Activated T-helper 1 cell treated with anti-CD3 and anti-CD28 coated beads, Interleukin-12 subunit alpha, Interleukin-12 subunit beta, Interleukin-2, Interleukin-4 antibody, amounts not matched to agents 30 ng/mL and 10 ng/mL and 1 ng/mL, durations not matched to agents 14 hours and 24 hours and 36 hours (primary cell): ENCODE measurements at regions not wholly inside any gene's neighbourhood (a gene's known extent, or its start where the extent isn't known, plus 50 kb on each side); places are given as distances from the start of the nearest gene placed in this dataset.

Source experiments
- DNase-seq: peaks from one replicate; pipeline ENCODE4 v3.0.0; 2021; ENCODE audit warnings: low spot score
- H3K27ac Mint-ChIP-seq: one replicate; pipeline ENCODE4 v1.8.0; 2021; ENCODE audit warnings: mild to moderate bottlenecking, mixed read lengths
- H3K27me3 Mint-ChIP-seq: one replicate; pipeline ENCODE4 v1.8.0; 2022; ENCODE audit warnings: mild to moderate bottlenecking, moderate library complexity, mixed read lengths; ENCODE audit not compliant: insufficient read depth
- H3K36me3 Mint-ChIP-seq: one replicate; pipeline ENCODE4 v1.8.0; 2021; ENCODE audit warnings: low read depth, mixed read lengths
- H3K4me1 Mint-ChIP-seq: one replicate; pipeline ENCODE4 v1.8.0; 2021; ENCODE audit warnings: low read depth, mixed read lengths
- H3K4me3 Mint-ChIP-seq: one replicate; pipeline ENCODE4 v1.8.0; 2021; ENCODE audit warnings: mild to moderate bottlenecking, moderate library complexity, mixed read lengths
- H3K9me3 Mint-ChIP-seq: one replicate; pipeline ENCODE4 v1.8.0; 2021; ENCODE audit warnings: mixed read lengths
- intact Hi-C: fragments of 100-400 bp; cut with micrococcal nuclease; formaldehyde crosslinking; loops from one replicate; pipeline ENCODE4 v1.15.1; 2024

GRCh38 chr1:193741228-193741627 lies 554.8 kb upstream of the B3GALT2 start:
- no peak for DNase-seq
- intact Hi-C loops, result no loop called here
- peaks cover 5% of the 10 kb centered on the region for H3K4me1 Mint-ChIP-seq

DNA sequence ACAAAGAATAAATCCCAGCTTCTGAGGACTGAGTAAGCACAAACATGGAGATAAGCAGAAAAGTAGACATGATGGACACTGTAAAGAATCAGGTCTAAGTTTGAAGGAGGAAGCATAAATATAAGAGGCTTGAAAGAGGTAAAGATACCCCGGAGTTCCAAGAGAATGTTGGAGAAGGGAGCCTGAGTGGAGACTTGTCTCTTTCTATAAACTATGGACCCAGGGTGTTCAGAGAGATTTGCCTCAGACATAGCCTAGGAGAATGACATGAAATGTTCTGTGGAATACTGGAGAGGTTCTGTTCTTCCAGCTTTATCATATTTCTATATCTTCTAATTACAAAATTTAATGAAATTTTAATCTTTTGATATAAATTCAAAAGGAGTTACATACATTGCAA lies 554.3 kb upstream of the B3GALT2 start:
- Mint-ChIP-seq H3K9me3 (no peaks in the 10 kb centered on the region), H3K4me1 (peaks cover 5% of the 10 kb centered on the region), H3K27ac (no peak overlapping the region), H3K36me3 (no peaks in the 10 kb centered on the region), H3K4me3 (no peak overlapping the region), H3K27me3 (peaks cover 6% of the 10 kb centered on the region)
- intact Hi-C loops, result no loop called here
- DNase-seq, result no peak

More at GRCh38 chr1:193741228-193741627, 554.8 kb upstream of the B3GALT2 start:
- Mint-ChIP-seq H3K4me3 (no peak overlapping the region), H3K27me3 (peaks cover 6% of the 10 kb centered on the region), H3K9me3 (no peaks in the 10 kb centered on the region), H3K27ac (no peak overlapping the region), H3K36me3 (no peaks in the 10 kb centered on the region)

DNA sequence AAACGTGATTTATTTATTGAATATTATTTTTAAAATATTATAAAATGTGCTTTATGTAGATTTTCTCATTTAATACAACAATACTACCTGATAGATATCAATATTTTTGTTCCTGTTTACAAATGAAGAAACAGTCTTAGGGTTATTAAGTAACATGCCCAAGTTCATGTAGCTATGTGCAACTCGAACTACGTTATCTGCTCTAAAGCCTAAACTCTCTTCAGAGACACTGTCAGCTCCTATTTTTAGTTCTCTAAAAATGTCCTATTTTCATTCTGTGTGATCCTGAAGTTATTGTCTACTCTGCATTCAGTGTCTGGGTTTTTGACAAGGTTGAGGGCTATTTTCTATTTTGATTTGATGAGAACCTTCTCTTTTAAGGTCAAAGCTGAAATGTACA lies 550.1 kb upstream of the B3GALT2 start:
- Mint-ChIP-seq H3K27ac (no peak overlapping the region), H3K36me3 (no peaks in the 10 kb centered on the region), H3K4me1 (peaks cover 5% of the 10 kb centered on the region), H3K4me3 (no peak overlapping the region), H3K9me3 (no peaks in the 10 kb centered on the region), H3K27me3 (peaks cover 6% of the 10 kb centered on the region)
- intact Hi-C loops, result no loop called here
- no peak for DNase-seq

- intact Hi-C loops, result no loop called here
- peaks cover 6% of the 10 kb centered on the region for H3K27me3 Mint-ChIP-seq
- H3K9me3 Mint-ChIP-seq, result no peaks in the 10 kb centered on the region
- no peak for DNase-seq
- no peaks in the 10 kb centered on the region for H3K36me3 Mint-ChIP-seq
- H3K4me3 Mint-ChIP-seq, result no peak overlapping the region
- H3K27ac Mint-ChIP-seq, result no peak overlapping the region
- peaks cover 5% of the 10 kb centered on the region for H3K4me1 Mint-ChIP-seq
Observed at GRCh38 chr1:193733674-193734073, 547.3 kb upstream of the B3GALT2 start.

DNA sequence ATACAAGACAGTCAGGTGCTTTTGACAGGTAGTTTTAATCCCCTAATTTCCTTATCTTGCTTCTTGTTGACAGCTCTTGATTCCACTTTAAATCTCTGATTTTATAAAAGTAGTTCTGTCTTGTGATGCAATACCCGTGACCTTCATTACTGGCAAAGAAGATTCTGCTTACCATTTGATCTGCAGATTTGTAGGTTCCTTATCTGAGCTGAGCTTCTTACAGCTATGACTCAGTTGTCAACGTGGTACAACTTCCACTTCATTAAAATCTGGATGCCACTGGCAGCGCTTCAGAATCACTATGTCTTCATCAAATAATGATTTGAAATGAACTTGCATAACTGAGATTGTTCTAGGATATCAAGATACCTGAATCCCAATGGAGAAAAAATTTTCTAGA lies 543.6 kb upstream of the B3GALT2 start:
- H3K9me3 Mint-ChIP-seq, result no peaks in the 10 kb centered on the region
- no peaks in the 10 kb centered on the region for H3K4me1 Mint-ChIP-seq
- no peak overlapping the region for H3K4me3 Mint-ChIP-seq
- intact Hi-C loops, result no loop called here
- H3K36me3 Mint-ChIP-seq, result no peaks in the 10 kb centered on the region
- no peak for DNase-seq
- no peak overlapping the region for H3K27ac Mint-ChIP-seq
- H3K27me3 Mint-ChIP-seq, result peaks cover 5% of the 10 kb centered on the region

- intact Hi-C loops, result no loop called here
- Mint-ChIP-seq H3K4me3 (no peak overlapping the region), H3K27ac (no peak overlapping the region), H3K4me1 (no peaks in the 10 kb centered on the region), H3K27me3 (peaks cover 5% of the 10 kb centered on the region), H3K9me3 (no peaks in the 10 kb centered on the region), H3K36me3 (no peaks in the 10 kb centered on the region)
- DNase-seq, result no peak
Observed at GRCh38 chr1:193729429-193729828, 543.0 kb upstream of the B3GALT2 start.

DNA sequence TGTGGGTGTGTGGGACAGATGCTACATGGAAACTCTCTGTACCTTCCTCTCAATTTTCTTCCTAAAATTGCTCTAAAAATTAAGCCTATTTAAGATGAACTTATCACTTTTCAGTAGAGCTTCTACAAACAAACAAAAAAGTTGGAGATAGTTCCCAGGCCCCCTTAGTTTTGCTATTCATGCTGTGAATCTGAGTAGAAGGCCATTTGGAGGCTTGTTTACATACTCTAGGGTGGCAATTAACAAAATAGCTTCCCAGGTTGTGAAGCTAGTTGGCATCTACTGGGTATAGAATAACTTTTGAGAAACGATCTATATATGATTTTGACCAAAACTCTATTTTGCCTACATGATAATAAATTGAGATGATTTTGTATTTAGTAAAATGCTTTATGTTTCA lies 541.4 kb upstream of the B3GALT2 start:
- peaks cover 3% of the 10 kb centered on the region for H3K27me3 Mint-ChIP-seq
- intact Hi-C loops, result no loop called here
- H3K4me1 Mint-ChIP-seq, result no peaks in the 10 kb centered on the region
- no peak overlapping the region for H3K4me3 Mint-ChIP-seq
- no peak overlapping the region for H3K27ac Mint-ChIP-seq
- H3K9me3 Mint-ChIP-seq, result no peaks in the 10 kb centered on the region
- DNase-seq, result no peak
- no peaks in the 10 kb centered on the region for H3K36me3 Mint-ChIP-seq

DNA sequence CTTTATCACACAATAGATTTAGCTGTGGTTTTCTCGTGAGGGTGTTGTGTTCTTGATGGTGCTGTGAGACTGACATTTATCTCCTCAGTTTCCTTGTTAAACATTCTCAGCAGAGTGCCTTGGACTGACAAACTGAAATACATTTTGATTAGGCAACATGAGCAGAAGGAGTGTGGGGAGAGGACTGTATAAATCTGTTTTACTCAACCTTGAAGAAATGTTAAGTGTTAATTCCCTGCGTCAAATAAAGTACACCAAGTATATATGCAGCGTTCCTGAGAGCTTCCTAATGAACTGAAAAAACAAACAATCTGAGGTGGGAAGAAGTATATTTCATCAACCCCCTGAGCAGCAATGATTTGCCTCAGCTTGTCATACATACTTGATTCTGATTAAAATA lies 540.3 kb upstream of the B3GALT2 start:
- Mint-ChIP-seq H3K27me3 (no peaks in the 10 kb centered on the region), H3K27ac (no peak overlapping the region), H3K4me3 (no peak overlapping the region), H3K36me3 (no peaks in the 10 kb centered on the region), H3K4me1 (no peaks in the 10 kb centered on the region), H3K9me3 (no peaks in the 10 kb centered on the region)
- intact Hi-C loops, result no loop called here
- no peak for DNase-seq

DNA sequence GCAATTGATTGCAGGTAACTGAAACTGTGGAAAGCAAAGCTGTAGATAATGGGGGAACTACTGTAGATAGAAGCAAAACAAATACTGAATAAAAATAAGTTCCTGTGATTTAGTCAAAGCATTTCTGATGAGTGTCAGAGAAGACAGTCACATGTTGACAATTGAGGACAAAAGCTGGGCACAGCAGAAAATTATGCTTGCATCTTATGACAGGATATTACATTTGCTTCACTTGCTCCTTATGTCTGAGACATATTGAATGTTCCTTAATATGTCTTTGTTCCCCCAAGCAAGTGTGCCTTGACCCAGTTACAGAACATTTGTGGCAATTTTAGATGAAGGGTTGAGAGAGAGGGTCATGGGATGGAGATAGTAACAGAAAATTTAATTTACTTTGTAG lies 526.0 kb upstream of the B3GALT2 start:
- Mint-ChIP-seq H3K4me1 (peaks cover 8% of the 10 kb centered on the region), H3K36me3 (peaks cover 2% of the 10 kb centered on the region), H3K27me3 (peaks cover 2% of the 10 kb centered on the region), H3K27ac (no peak overlapping the region), H3K9me3 (peaks cover 4% of the 10 kb centered on the region), H3K4me3 (no peak overlapping the region)
- intact Hi-C loops, result no loop called here
- no peak for DNase-seq

DNA sequence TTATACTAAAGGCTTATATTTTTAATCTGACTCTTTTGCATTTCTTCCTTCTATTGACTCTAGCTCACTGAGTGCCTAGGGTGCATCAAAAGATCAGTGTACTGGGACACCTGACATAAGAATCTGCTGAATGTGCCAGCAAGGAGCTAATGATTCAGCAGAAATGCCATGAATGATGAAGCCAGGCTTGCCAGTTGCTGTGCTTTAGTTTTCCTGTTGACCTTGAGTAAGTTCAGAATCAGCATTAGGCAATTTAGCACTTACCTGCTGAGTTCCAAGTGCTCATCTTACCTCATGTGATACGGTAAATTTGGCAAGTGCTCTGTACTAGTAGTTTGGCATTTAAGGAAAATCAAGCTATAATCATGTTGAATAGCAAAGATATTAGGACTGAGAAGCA lies 523.2 kb upstream of the B3GALT2 start:
- Mint-ChIP-seq H3K4me3 (no peak overlapping the region), H3K4me1 (peaks cover 10% of the 10 kb centered on the region), H3K9me3 (peaks cover 10% of the 10 kb centered on the region), H3K27me3 (no peaks in the 10 kb centered on the region), H3K27ac (no peak overlapping the region), H3K36me3 (peaks cover 4% of the 10 kb centered on the region)
- intact Hi-C loops, result loop anchor here (10.0 kb wide), 1 partner anchor 525 kb away; the partner anchor contains the start of gene B3GALT2
- DNase-seq, result no peak

GRCh38 chr1:193707271-193708021 lies 521.0 kb upstream of the B3GALT2 start:
- DNase-seq, result no peak
- H3K4me1 Mint-ChIP-seq, result peaks cover 10% of the 10 kb centered on the region
- H3K4me3 Mint-ChIP-seq, result no peak overlapping the region
- H3K36me3 Mint-ChIP-seq, result peaks cover 4% of the 10 kb centered on the region
- no peaks in the 10 kb centered on the region for H3K27me3 Mint-ChIP-seq
- H3K9me3 Mint-ChIP-seq, result peaks cover 10% of the 10 kb centered on the region
- intact Hi-C loops, result loop anchor here (10.0 kb wide), 1 partner anchor 523 kb away; the partner anchor contains the start of gene B3GALT2
- H3K27ac Mint-ChIP-seq, result no peak overlapping the region

DNA sequence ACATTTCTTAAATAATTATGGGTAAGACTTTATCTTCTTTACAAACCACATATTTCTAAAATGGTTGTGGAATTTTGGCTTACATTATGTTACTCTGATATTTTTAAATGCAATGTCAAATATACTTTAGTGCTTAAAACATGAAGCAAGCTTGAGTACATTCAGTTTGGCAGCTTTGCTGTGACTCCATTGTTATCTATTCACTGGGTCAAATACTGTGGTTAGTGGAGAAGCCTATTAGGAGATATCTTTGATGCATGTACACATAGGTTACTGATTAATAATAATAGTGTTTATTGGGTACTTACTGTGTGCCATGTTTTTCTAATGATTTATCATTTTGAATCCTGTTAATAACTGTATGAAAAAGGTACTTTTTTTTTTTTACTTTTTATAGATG lies 520.4 kb upstream of the B3GALT2 start:
- H3K27me3 Mint-ChIP-seq, result no peaks in the 10 kb centered on the region
- H3K4me3 Mint-ChIP-seq, result no peak overlapping the region
- intact Hi-C loops, result loop anchor here (10.0 kb wide), 1 partner anchor 522 kb away; the partner anchor contains the start of gene B3GALT2
- peaks cover 13% of the 10 kb centered on the region for H3K4me1 Mint-ChIP-seq
- H3K9me3 Mint-ChIP-seq, result peaks cover 10% of the 10 kb centered on the region
- H3K27ac Mint-ChIP-seq, result no peak overlapping the region
- no peak for DNase-seq
- H3K36me3 Mint-ChIP-seq, result peaks cover 4% of the 10 kb centered on the region

GRCh38 chr1:193705554-193705981 lies 519.2 kb upstream of the B3GALT2 start:
- peaks cover 4% of the 10 kb centered on the region for H3K36me3 Mint-ChIP-seq
- no peak overlapping the region for H3K27ac Mint-ChIP-seq
- intact Hi-C loops, result loop anchor here (10.0 kb wide), 1 partner anchor 521 kb away; the partner anchor contains the start of gene B3GALT2
- H3K9me3 Mint-ChIP-seq, result peaks cover 10% of the 10 kb centered on the region
- H3K4me3 Mint-ChIP-seq, result no peak overlapping the region
- DNase-seq, result no peak
- no peaks in the 10 kb centered on the region for H3K27me3 Mint-ChIP-seq
- H3K4me1 Mint-ChIP-seq, result peaks cover 23% of the 10 kb centered on the region
